Thyroid gland (tissue), 4 donors: ENCODE measurements at regions not wholly inside any gene's neighbourhood (a gene's known extent, or its start where the extent isn't known, plus 50 kb on each side); places are given as distances from the start of the nearest gene placed in this dataset.

ENCODE experiments used
- DNase-seq, 2 donors: peaks; one replicate each; pipeline ENCODE4 v3.0.0-alpha.2; 2019
- H3K27ac ChIP-seq, 3 donors: fragments of 200-600 bp; sonication (generic); 1 replicate in 2 of 3; 2 replicates in 1 of 3; pipeline ENCODE4 v1.5.1; 2016 to 2019; ENCODE audit warnings: mild to moderate bottlenecking in 1 of 3, moderate library complexity in 1 of 3
- H3K27me3 ChIP-seq: fragments of 200-600 bp; sonication (generic); one replicate; pipeline ENCODE4 v1.5.1; 2019
- H3K36me3 ChIP-seq, 2 donors: fragments of 200-600 bp; sonication (generic); one replicate each; pipeline ENCODE4 v1.5.1; 2016 to 2019
- H3K4me1 ChIP-seq, 2 donors: fragments of 200-600 bp; sonication (generic); one replicate each; pipeline ENCODE4 v1.5.1; 2017 to 2019
- H3K4me3 ChIP-seq, 3 donors: fragments of 200-600 bp; sonication (generic); replicated peaks in 1 of 3; 1 replicate in 2 of 3; 2 replicates in 1 of 3; pipeline ENCODE4 v1.5.1; 2016; ENCODE audit warnings: mild to moderate bottlenecking in 1 of 3
- H3K9me3 ChIP-seq: fragments of 200-600 bp; sonication (generic); one replicate; pipeline ENCODE4 v1.5.1; 2017
- POLR2A ChIP-seq, 2 donors: fragments of 450-650 bp; IDR thresholded peaks; one replicate each; pipeline ENCODE4 v1.6.1; 2017; ENCODE audit warnings: antibody characterized with exemption in 2 of 2, mild to moderate bottlenecking in 2 of 2, moderate library complexity in 1 of 2
- WGBS, 2 donors: methylation state at CpG; one replicate each; pipeline ENCODE4 v1.1.5; 2017; 5-methylcytosine and 5-hydroxymethylcytosine counted together
- intact Hi-C: fragments of 100-400 bp; cut with DNase I; formaldehyde crosslinking; loops from one replicate; pipeline ENCODE4 v1.15.1; 2023
- TF ChIP-seq, protein P1 (sequence below), 6 experiments: fragments of 200-600 bp in 3 of 6; fragments of 450-650 bp in 3 of 6; sonication (generic) in 3 of 6; IDR thresholded peaks; one replicate each; pipeline ENCODE4 v1.5.1; 2016 to 2019; ENCODE audit warnings: antibody characterized with exemption in 6 of 6, mild to moderate bottlenecking in 2 of 6, inconsistent platforms in 1 of 6, moderate library complexity in 1 of 6

- WGBS, 2 donors, result 37 to 38% methylated on average over 9 of the region's 9 CpGs
Observed at GRCh38 chr4:138911909-138912703, 103.5 kb upstream of the NOCT start.

GRCh38 chr4:138910914-138911336 lies 104.7 kb upstream of the NOCT start:
- no peaks in the 10 kb centered on the region for H3K27me3 ChIP-seq
- no peak overlapping the region for H3K4me3 ChIP-seq
- intact Hi-C loops, result no loop called here
- 22 to 27% methylated on average over 9 to 12 of the region's 12 CpGs for WGBS, 2 donors
- peak; percentile 30 to 69 for DNase-seq
- no peaks in the 10 kb centered on the region for H3K9me3 ChIP-seq
- H3K36me3 ChIP-seq, result no peaks in the 10 kb centered on the region
- TF ChIP-seq POLR2A (IDR thresholded peaks at IDR 0.05), result peak in 1 of 2 donors; percentile 24
- TF ChIP-seq, protein P1, sequence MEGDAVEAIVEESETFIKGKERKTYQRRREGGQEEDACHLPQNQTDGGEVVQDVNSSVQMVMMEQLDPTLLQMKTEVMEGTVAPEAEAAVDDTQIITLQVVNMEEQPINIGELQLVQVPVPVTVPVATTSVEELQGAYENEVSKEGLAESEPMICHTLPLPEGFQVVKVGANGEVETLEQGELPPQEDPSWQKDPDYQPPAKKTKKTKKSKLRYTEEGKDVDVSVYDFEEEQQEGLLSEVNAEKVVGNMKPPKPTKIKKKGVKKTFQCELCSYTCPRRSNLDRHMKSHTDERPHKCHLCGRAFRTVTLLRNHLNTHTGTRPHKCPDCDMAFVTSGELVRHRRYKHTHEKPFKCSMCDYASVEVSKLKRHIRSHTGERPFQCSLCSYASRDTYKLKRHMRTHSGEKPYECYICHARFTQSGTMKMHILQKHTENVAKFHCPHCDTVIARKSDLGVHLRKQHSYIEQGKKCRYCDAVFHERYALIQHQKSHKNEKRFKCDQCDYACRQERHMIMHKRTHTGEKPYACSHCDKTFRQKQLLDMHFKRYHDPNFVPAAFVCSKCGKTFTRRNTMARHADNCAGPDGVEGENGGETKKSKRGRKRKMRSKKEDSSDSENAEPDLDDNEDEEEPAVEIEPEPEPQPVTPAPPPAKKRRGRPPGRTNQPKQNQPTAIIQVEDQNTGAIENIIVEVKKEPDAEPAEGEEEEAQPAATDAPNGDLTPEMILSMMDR (IDR thresholded peaks at IDR 0.05), result no peak
- H3K4me1 ChIP-seq, result peaks cover 28 to 29% of the 10 kb centered on the region in 2 donors
- H3K27ac ChIP-seq, result peak overlapping the region; percentile 58 to 79 (median 76)

More at GRCh38 chr4:138911909-138912703, 103.5 kb upstream of the NOCT start:
- TF ChIP-seq POLR2A (IDR thresholded peaks at IDR 0.05), result no peak
- TF ChIP-seq, protein P1 (IDR thresholded peaks at IDR 0.05), result no peak
- Histone ChIP-seq H3K4me1 (peaks cover 31 to 39% of the 10 kb centered on the region in 2 donors), H3K36me3 (no peaks in the 10 kb centered on the region), H3K4me3 (no peak overlapping the region), H3K9me3 (no peaks in the 10 kb centered on the region), H3K27me3 (no peaks in the 10 kb centered on the region), H3K27ac (peak overlapping the region; percentile 58 to 79 (median 76))
- DNase-seq, result peak; percentile 63 to 78
- intact Hi-C loops, result no loop called here

DNA sequence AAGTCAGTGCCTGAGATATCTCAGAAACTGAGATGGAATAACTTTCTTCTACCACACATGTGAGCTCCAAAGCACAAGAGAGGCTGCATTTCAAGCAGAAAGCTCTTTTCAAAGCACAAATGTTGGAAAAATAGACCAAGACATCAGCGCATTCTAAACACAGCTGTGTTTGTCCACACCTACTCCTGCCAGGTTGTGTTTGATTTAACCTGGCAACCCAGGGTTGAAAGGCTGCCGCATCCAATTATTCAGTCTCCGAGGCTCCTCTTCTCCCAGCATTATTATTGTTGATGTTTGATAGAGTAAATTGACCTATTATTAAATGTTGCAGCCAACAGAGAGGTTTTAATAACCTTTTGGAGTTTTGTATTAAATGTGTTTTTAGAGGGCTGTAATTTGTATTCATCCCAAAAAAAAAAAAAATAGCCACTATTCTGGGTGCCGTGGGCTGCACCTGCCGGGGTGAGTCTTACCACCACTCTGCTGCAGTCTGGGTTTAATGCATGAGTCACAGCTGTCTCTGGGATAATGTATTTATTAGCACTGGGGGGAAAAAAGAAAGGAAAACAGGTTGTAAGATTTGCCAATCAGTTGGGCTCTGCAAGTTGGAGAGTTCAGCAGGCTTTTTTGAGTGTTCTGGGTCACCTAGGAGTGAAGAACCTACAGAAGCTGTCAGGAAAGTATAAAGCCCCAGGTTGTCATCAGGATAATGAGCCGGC lies 105.2 kb upstream of the NOCT start:
- no peak overlapping the region for H3K4me3 ChIP-seq
- 54 to 68% methylated on average over 6 of the region's 6 CpGs for WGBS, 2 donors
- no peaks in the 10 kb centered on the region for H3K36me3 ChIP-seq
- peak overlapping the region; percentile 28 to 79 (median 76) for H3K27ac ChIP-seq
- TF ChIP-seq, protein P1 (IDR thresholded peaks at IDR 0.05), result no peak
- no peak for TF ChIP-seq POLR2A (IDR thresholded peaks at IDR 0.05)
- peaks cover 28 to 29% of the 10 kb centered on the region in 2 donors for H3K4me1 ChIP-seq
- H3K9me3 ChIP-seq, result no peaks in the 10 kb centered on the region
- H3K27me3 ChIP-seq, result no peaks in the 10 kb centered on the region
- intact Hi-C loops, result no loop called here
- DNase-seq, result no peak

DNA sequence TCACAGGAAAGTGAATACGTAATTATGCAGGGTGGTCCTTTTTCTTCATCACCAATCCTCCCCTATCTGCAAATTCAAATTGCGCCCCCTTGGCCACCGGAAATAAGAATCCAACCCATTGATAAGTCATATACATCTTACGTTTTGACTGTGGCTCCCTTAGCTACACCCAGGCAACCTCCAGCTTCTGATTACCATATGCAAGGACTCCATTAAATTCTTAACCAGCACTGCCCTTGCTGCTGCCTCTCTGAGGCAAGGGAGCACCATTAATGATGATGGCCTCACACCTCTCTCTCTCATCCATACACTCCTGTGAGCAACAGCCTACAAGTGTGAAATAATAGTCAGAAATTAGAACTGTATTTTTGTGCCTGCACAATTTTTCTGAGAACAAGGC lies 106.0 kb upstream of the NOCT start:
- no peaks in the 10 kb centered on the region for H3K9me3 ChIP-seq
- H3K4me1 ChIP-seq, result peaks cover 28 to 29% of the 10 kb centered on the region in 2 donors
- peak overlapping the region in 1 of 3 donors; percentile 79 for H3K27ac ChIP-seq
- TF ChIP-seq POLR2A (IDR thresholded peaks at IDR 0.05), result no peak
- TF ChIP-seq, protein P1 (IDR thresholded peaks at IDR 0.05), result no peak
- no peak overlapping the region for H3K4me3 ChIP-seq
- intact Hi-C loops, result no loop called here
- 95 to 96% methylated on average over 4 of the region's 4 CpGs for WGBS, 2 donors
- DNase-seq, result no peak
- H3K36me3 ChIP-seq, result no peaks in the 10 kb centered on the region
- no peaks in the 10 kb centered on the region for H3K27me3 ChIP-seq

DNA sequence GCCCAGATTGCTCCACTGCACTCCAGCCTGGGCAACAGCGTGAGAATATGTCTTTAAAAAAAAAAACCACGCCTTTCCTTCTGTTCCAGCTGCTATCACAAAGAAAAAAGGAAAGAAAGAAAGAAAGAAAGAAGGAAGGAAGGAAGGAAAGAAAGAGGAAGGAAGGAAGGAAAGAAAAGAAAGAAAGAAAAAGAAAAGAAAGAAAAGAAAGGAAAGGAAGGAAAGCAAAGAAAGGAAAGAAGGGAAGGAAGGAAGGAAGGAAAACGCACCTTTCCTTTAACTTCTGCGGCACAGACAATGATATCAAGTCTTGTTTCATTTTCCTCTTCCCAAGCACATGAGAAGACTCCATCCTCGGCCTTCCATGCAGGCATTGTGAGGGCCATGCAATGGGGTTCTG lies 107.4 kb upstream of the NOCT start:
- Histone ChIP-seq H3K36me3 (no peaks in the 10 kb centered on the region), H3K4me3 (no peak overlapping the region), H3K9me3 (no peaks in the 10 kb centered on the region), H3K4me1 (peaks cover 28 to 29% of the 10 kb centered on the region in 2 donors), H3K27me3 (no peaks in the 10 kb centered on the region), H3K27ac (no peak overlapping the region)
- DNase-seq, result no peak
- TF ChIP-seq, protein P1 (IDR thresholded peaks at IDR 0.05), result no peak
- 95 to 96% methylated on average over 5 of the region's 5 CpGs for WGBS, 2 donors
- intact Hi-C loops, result no loop called here
